Chondrocyte (in vitro differentiated cells): ENCODE measurements at regions not wholly inside any gene's neighbourhood (a gene's known extent, or its start where the extent isn't known, plus 50 kb on each side); places are given as distances from the start of the nearest gene placed in this dataset.

Experiments used
- DNase-seq: peaks from one replicate; pipeline ENCODE4 v3.0.0; 2021; ENCODE audit warnings: mixed read lengths, low spot score
- H3K27ac Mint-ChIP-seq: one replicate; pipeline ENCODE4 v1.8.0; 2021; ENCODE audit warnings: mild to moderate bottlenecking, moderate library complexity, mixed read lengths; ENCODE audit not compliant: unreplicated experiment
- H3K27me3 Mint-ChIP-seq: 2 replicates; pipeline ENCODE4 v1.8.0; 2021; ENCODE audit warnings: low read depth, mixed read lengths
- H3K36me3 Mint-ChIP-seq: 2 replicates; pipeline ENCODE4 v1.8.0; 2021; ENCODE audit warnings: low read depth, mixed read lengths
- H3K4me1 Mint-ChIP-seq: 2 replicates; pipeline ENCODE4 v1.8.0; 2021; ENCODE audit warnings: low read depth, mild to moderate bottlenecking, mixed read lengths
- H3K4me3 Mint-ChIP-seq: one replicate; pipeline ENCODE4 v1.8.0; 2021; ENCODE audit warnings: mild to moderate bottlenecking, moderate library complexity, mixed read lengths; ENCODE audit not compliant: unreplicated experiment
- H3K9me3 Mint-ChIP-seq: 2 replicates; pipeline ENCODE4 v1.8.0; 2021; ENCODE audit warnings: low read depth, mixed read lengths
- TF ChIP-seq, protein P1 (sequence below): fragments of 200-600 bp; sonication (generic); IDR thresholded peaks from 2 replicates; pipeline ENCODE4 v1.5.0; 2021; ENCODE audit warnings: antibody characterized with exemption, mild to moderate bottlenecking, moderate library complexity

DNA sequence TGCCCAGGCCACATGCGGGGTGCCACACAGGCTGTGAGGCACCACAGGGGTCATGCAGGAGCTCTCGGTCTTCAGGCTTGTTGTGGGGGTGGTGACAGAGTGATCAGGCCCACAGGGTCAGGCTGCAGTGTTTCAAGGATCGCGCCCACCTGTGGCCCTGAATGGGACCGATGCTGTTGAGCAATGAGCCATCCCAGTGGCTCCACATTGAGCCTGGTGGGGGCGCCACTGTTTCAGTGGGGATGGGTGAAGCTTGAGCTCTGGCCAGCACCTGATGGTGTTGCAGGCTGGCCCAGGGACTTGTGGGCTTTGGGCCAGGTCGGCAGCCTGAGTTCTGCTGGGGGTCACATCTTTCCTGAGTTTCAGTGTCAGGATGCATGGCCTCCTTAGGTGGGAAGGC lies 230.1 kb downstream of the UBE3A start:
- Mint-ChIP-seq H3K36me3 (no peaks in the 10 kb centered on the region), H3K27ac (no peak overlapping the region), H3K27me3 (no peaks in the 10 kb centered on the region), H3K4me1 (no peaks in the 10 kb centered on the region), H3K4me3 (no peak overlapping the region), H3K9me3 (peaks cover 23% of the 10 kb centered on the region)
- DNase-seq, result no peak
- TF ChIP-seq, protein P1, sequence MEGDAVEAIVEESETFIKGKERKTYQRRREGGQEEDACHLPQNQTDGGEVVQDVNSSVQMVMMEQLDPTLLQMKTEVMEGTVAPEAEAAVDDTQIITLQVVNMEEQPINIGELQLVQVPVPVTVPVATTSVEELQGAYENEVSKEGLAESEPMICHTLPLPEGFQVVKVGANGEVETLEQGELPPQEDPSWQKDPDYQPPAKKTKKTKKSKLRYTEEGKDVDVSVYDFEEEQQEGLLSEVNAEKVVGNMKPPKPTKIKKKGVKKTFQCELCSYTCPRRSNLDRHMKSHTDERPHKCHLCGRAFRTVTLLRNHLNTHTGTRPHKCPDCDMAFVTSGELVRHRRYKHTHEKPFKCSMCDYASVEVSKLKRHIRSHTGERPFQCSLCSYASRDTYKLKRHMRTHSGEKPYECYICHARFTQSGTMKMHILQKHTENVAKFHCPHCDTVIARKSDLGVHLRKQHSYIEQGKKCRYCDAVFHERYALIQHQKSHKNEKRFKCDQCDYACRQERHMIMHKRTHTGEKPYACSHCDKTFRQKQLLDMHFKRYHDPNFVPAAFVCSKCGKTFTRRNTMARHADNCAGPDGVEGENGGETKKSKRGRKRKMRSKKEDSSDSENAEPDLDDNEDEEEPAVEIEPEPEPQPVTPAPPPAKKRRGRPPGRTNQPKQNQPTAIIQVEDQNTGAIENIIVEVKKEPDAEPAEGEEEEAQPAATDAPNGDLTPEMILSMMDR, result no peak

DNA sequence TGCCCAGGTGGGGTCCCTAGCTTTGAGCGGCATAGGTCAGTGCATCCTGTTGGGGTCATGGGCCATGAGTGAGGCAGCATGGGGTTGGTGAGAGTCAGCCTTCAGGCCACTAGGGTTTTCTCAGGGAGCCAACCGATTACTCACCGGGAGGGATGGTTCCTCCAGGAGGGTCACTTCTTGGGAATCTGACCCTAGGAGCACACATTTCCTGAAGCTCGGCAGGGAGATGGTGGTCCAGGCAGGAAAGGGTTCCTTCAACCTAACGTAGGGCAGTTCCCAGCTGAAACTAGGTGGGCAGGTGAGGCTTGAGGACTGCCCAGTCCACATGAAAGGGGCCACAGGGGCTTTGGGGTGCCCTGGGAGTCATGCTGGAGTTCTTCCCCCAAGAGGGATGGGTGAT lies 218.0 kb downstream of the UBE3A start:
- H3K36me3 Mint-ChIP-seq, result peaks cover 2% of the 10 kb centered on the region
- peaks cover 35% of the 10 kb centered on the region for H3K9me3 Mint-ChIP-seq
- H3K4me1 Mint-ChIP-seq, result no peaks in the 10 kb centered on the region
- no peak overlapping the region for H3K4me3 Mint-ChIP-seq
- H3K27ac Mint-ChIP-seq, result no peak overlapping the region
- no peak for DNase-seq
- TF ChIP-seq, protein P1, result no peak
- no peaks in the 10 kb centered on the region for H3K27me3 Mint-ChIP-seq

DNA sequence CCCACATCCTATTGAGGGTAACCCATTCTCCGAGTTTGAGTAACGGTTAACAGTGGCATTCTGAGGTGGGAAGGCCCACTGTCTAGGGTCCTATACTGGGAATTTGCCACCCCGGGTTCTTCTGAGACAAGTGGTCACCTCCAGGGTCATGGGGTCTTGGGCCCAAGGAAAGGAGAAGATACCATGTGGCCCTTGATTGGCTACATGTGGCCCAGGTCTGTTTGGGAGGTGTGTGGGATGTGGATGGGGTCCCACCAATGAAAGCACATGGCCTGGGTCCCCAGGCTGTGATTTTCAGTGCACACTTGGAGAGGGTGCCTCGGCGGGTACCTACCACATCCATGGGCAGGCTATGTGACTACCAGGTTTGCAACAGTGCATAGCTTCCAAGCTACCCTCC lies 214.4 kb downstream of the UBE3A start:
- TF ChIP-seq, protein P1, result no peak
- DNase-seq, result no peak
- peaks cover 35% of the 10 kb centered on the region for H3K9me3 Mint-ChIP-seq
- H3K36me3 Mint-ChIP-seq, result peaks cover 2% of the 10 kb centered on the region
- no peaks in the 10 kb centered on the region for H3K4me1 Mint-ChIP-seq
- no peak overlapping the region for H3K27ac Mint-ChIP-seq
- H3K4me3 Mint-ChIP-seq, result no peak overlapping the region
- no peaks in the 10 kb centered on the region for H3K27me3 Mint-ChIP-seq

DNA sequence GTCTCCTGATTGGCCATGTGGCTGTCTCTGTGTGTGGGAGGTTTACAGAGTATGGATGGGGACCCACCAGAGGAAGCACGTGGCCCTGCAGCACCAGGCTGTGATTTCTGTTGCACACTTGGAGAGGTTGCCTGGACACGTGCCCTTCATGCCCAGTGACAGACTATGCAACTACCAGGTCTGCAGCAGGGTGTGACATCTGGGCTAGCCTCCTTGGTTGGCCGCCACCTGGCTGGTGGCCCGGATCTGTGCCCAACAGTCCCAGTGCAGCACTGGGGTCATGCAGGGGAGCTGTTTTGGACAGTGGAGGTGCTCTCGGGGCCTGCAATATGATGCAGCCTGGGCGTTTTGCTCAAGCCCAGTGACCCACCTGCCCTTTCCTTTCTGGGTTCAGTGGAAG lies 212.5 kb downstream of the UBE3A start:
- Mint-ChIP-seq H3K9me3 (peaks cover 41% of the 10 kb centered on the region), H3K27me3 (no peaks in the 10 kb centered on the region), H3K4me1 (no peaks in the 10 kb centered on the region), H3K4me3 (no peak overlapping the region), H3K27ac (no peak overlapping the region), H3K36me3 (peaks cover 2% of the 10 kb centered on the region)
- TF ChIP-seq, protein P1, result no peak
- DNase-seq, result no peak

DNA sequence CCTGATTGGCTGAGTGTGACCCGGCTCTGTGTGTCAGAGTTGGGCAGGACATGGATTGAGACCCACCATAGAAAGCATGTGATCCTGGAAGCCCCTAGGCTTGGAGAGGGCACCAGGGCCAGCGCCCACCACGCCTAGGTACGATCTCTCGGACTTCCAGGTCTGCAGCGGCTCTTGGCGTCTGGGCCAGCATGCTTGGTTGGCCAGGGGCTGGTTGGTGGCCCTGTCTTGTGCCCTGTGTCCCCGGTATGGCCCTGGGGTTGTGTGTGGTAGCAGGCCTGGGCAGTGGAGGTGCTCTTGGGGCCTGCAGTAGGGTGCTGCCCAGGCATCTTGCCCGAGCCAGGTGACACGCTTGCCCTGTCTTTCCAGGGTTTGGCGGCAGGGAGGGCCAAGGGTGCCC lies 210.6 kb downstream of the UBE3A start:
- TF ChIP-seq, protein P1, result no peak
- DNase-seq, result no peak
- no peaks in the 10 kb centered on the region for H3K4me1 Mint-ChIP-seq
- no peak overlapping the region for H3K4me3 Mint-ChIP-seq
- H3K27ac Mint-ChIP-seq, result no peak overlapping the region
- H3K9me3 Mint-ChIP-seq, result peaks cover 37% of the 10 kb centered on the region
- H3K27me3 Mint-ChIP-seq, result no peaks in the 10 kb centered on the region
- peaks cover 3% of the 10 kb centered on the region for H3K36me3 Mint-ChIP-seq
